ENCODE measurements at regions not wholly inside any gene's neighbourhood (a gene's known extent, or its start where the extent isn't known, plus 50 kb on each side); places are given as distances from the start of the nearest gene placed in this dataset.

- H3K4me1 ChIP-seq (ENCODE audit: control insufficient read depth, insufficient read depth, low read length), result no peaks in the 10 kb centered on the region
- intact Hi-C loops (cut with micrococcal nuclease; ENCODE audit: unreplicated experiment), result no loop called here
- no peak overlapping the region for H3K9ac ChIP-seq (ENCODE audit: control insufficient read depth, insufficient read depth, low read length)
- H3K27ac ChIP-seq (ENCODE audit: control insufficient read depth, insufficient read depth), result no peak overlapping the region
- no TSS peak for BruUV-seq (replicated peaks)
- FAIRE-seq, result no peak
- H4K20me1 ChIP-seq (ENCODE audit: control insufficient read depth, insufficient read depth), result no peaks in the 10 kb centered on the region
- no peaks in the 10 kb centered on the region for H3K36me3 ChIP-seq (ENCODE audit: control insufficient read depth in 2 of 2, insufficient read depth in 2 of 2, low read length in 1 of 2)
- no peak for DNase-seq (ENCODE audit: low read depth, low spot score)
- H3K27me3 ChIP-seq (replicated peaks in 1 of 2; ENCODE audit: control insufficient read depth in 2 of 2, insufficient read depth in 2 of 2, low read length in 1 of 2), result peaks cover 2 to 3% of the 10 kb centered on the region in 2 experiments; a peak in 3 of 4 replicates
- no peak for TF ChIP-seq PML (IDR thresholded peaks at IDR 0.05; ENCODE audit: low read length)
- TF ChIP-seq, protein P1, sequence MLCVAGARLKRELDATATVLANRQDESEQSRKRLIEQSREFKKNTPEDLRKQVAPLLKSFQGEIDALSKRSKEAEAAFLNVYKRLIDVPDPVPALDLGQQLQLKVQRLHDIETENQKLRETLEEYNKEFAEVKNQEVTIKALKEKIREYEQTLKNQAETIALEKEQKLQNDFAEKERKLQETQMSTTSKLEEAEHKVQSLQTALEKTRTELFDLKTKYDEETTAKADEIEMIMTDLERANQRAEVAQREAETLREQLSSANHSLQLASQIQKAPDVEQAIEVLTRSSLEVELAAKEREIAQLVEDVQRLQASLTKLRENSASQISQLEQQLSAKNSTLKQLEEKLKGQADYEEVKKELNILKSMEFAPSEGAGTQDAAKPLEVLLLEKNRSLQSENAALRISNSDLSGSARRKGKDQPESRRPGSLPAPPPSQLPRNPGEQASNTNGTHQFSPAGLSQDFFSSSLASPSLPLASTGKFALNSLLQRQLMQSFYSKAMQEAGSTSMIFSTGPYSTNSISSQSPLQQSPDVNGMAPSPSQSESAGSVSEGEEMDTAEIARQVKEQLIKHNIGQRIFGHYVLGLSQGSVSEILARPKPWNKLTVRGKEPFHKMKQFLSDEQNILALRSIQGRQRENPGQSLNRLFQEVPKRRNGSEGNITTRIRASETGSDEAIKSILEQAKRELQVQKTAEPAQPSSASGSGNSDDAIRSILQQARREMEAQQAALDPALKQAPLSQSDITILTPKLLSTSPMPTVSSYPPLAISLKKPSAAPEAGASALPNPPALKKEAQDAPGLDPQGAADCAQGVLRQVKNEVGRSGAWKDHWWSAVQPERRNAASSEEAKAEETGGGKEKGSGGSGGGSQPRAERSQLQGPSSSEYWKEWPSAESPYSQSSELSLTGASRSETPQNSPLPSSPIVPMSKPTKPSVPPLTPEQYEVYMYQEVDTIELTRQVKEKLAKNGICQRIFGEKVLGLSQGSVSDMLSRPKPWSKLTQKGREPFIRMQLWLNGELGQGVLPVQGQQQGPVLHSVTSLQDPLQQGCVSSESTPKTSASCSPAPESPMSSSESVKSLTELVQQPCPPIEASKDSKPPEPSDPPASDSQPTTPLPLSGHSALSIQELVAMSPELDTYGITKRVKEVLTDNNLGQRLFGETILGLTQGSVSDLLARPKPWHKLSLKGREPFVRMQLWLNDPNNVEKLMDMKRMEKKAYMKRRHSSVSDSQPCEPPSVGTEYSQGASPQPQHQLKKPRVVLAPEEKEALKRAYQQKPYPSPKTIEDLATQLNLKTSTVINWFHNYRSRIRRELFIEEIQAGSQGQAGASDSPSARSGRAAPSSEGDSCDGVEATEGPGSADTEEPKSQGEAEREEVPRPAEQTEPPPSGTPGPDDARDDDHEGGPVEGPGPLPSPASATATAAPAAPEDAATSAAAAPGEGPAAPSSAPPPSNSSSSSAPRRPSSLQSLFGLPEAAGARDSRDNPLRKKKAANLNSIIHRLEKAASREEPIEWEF (IDR thresholded peaks at IDR 0.05; ENCODE audit: insufficient replicate concordance, low read depth, low read length), result no peak
- no peak overlapping the region for H3K4me3 ChIP-seq
- H3K4me2 ChIP-seq (ENCODE audit: control insufficient read depth, insufficient read depth), result no peak overlapping the region
- H2AFZ ChIP-seq (ENCODE audit: control insufficient read depth, low read depth, low read length), result no peak overlapping the region
- POLR2A ChIA-PET, result no interaction called here
- SMC1A ChIA-PET (ENCODE audit: uncharacterized antibody, unreplicated experiment), result no interaction called here
- in situ Hi-C loops (cut with MboI), result loop anchor here (5.0 kb wide), 1 partner anchor 1037 kb away; no protein-coding TSS in a partner anchor
- CTCF ChIA-PET, result interaction anchor here (0.9 to 2.3 kb wide), 4 partner anchors 62 to 1032 kb away, joined by 3 to 5 read pairs (median 4); no protein-coding TSS in a partner anchor
- RAD21 ChIA-PET (ENCODE audit: unreplicated experiment), result interaction anchor here (1.8 kb wide), 1 partner anchor 64 kb away, joined by 7 read pairs; no protein-coding TSS in a partner anchor
- no peaks in the 10 kb centered on the region; the same call in 2 of the 3 replicates for H3K9me3 ChIP-seq (replicated peaks; ENCODE audit: control insufficient read depth, insufficient read depth, low read length)
- ATAC-seq, result no peak
- no peaks in the 10 kb centered on the region for H3K79me2 ChIP-seq (ENCODE audit: control insufficient read depth, insufficient read depth, low read length)
- 33% methylated on average over 10 of the region's 10 CpGs for WGBS (ENCODE audit: insufficient coverage, insufficient replicate concordance, low lambda C conversion rate, missing lambda C conversion rate)
These were observed 288.5 kb downstream of the TNS1 start for GRCh38 chr2:217714287-217714751.

Data from GM12878 (cell line).